ENCODE measurements at regions not wholly inside any gene's neighbourhood (a gene's known extent, or its start where the extent isn't known, plus 50 kb on each side); places are given as distances from the start of the nearest gene placed in this dataset.

GRCh38 chr3:153670577-153670976, 450.6 kb upstream of the ARHGEF26 start (continued):
- TF ChIP-seq AR (CRISPR knock-in tag; IDR thresholded peaks at IDR 0.05), result no peak

- ChIA-PET POLR2A (no interaction called here), CTCF (no interaction called here)
- Mint-ChIP-seq H3K27me3 (ENCODE audit: low read depth) (no peaks in the 10 kb centered on the region), H3K4me1 (no peaks in the 10 kb centered on the region), H3K27ac (no peak overlapping the region), H3K9me3 (peaks cover 3% of the 10 kb centered on the region; the same call in 1 of the 2 replicates), H3K4me3 (no peak overlapping the region), H3K36me3 (no peaks in the 10 kb centered on the region)
- DNase-seq (ENCODE audit: low spot score) (no peak), ATAC-seq (no peak)
- no peak for TF ChIP-seq TEAD1 (CRISPR knock-in tag; IDR thresholded peaks at IDR 0.05)
- no peak for TF ChIP-seq NFATC4 (CRISPR knock-in tag; IDR thresholded peaks at IDR 0.05)
- TF ChIP-seq FOXP4 (CRISPR knock-in tag; IDR thresholded peaks at IDR 0.05), result no peak
Measured at GRCh38 chr3:153673853-153674252, 447.3 kb upstream of the ARHGEF26 start.

GRCh38 chr3:153679714-153680113, 441.5 kb upstream of the ARHGEF26 start:
- Mint-ChIP-seq H3K9me3 (peaks cover 7% of the 10 kb centered on the region; the same call in 1 of the 2 replicates), H3K27ac (no peak overlapping the region), H3K36me3 (no peaks in the 10 kb centered on the region), H3K4me1 (no peaks in the 10 kb centered on the region), H3K4me3 (no peak overlapping the region), H3K27me3 (ENCODE audit: low read depth) (no peaks in the 10 kb centered on the region)
- ChIA-PET POLR2A (interaction anchor here (0.6 kb wide), 1 partner anchor 107 kb away, joined by 3 read pairs; no protein-coding TSS in a partner anchor), CTCF (no interaction called here)
- DNase-seq (ENCODE audit: low spot score) (no peak), ATAC-seq (no peak)
- TF ChIP-seq MAX (CRISPR knock-in tag; IDR thresholded peaks at IDR 0.05), result no peak
- no peak for TF ChIP-seq CDX4 (CRISPR knock-in tag; IDR thresholded peaks at IDR 0.05; ENCODE audit: borderline replicate concordance)

GRCh38 chr3:153680526-153680925, 440.7 kb upstream of the ARHGEF26 start:
- ChIA-PET POLR2A (no interaction called here), CTCF (no interaction called here)
- Mint-ChIP-seq H3K9me3 (peaks cover 7% of the 10 kb centered on the region; the same call in 1 of the 2 replicates), H3K27ac (no peak overlapping the region), H3K27me3 (ENCODE audit: low read depth) (no peaks in the 10 kb centered on the region), H3K36me3 (no peaks in the 10 kb centered on the region), H3K4me3 (no peak overlapping the region), H3K4me1 (no peaks in the 10 kb centered on the region)
- no peak for ATAC-seq
- DNase-seq (ENCODE audit: low spot score), result no peak
- TF ChIP-seq HMGXB4 (CRISPR knock-in tag; IDR thresholded peaks at IDR 0.05) (no peak), RORB (CRISPR knock-in tag; IDR thresholded peaks at IDR 0.05) (no peak), ZNF532 (CRISPR knock-in tag; IDR thresholded peaks at IDR 0.05; ENCODE audit: borderline replicate concordance) (no peak), NFE2L1 (CRISPR knock-in tag; IDR thresholded peaks at IDR 0.05) (no peak), ATF3 (CRISPR knock-in tag; conservative IDR thresholded peaks at IDR 0.05) (no peak), CTCF (IDR thresholded peaks at IDR 0.05) (no peak)

Data from WTC11 (cell line).